CD14-positive monocyte (primary cell): ENCODE measurements at regions not wholly inside any gene's neighbourhood (a gene's known extent, or its start where the extent isn't known, plus 50 kb on each side); places are given as distances from the start of the nearest gene placed in this dataset.
"Not testable (repeated sequence)": the region's sequence is repeated elsewhere in the genome, so short reads cannot be mapped to it uniquely, and the experiment has no call there.

Source experiments
- DNase-seq, 3 donors: peaks; one replicate each; pipeline ENCODE4 v3.0.0-alpha.2; 2011 to 2022
- H2AFZ ChIP-seq: 2 replicates; pipeline ENCODE4 v1.6.0; 2012; ENCODE audit warnings: mild to moderate bottlenecking, low read depth, low read length, inconsistent platforms; ENCODE audit not compliant: insufficient read depth, poor library complexity, severe bottlenecking
- H3K27ac ChIP-seq, 2 donors: 1 replicate in 1 of 2; 2 replicates in 1 of 2; pipeline ENCODE4 v1.5.1; 2012 to 2013; ENCODE audit warnings: low read length in 2 of 2, control low read depth in 1 of 2, inconsistent platforms in 1 of 2, low read depth in 1 of 2, mild to moderate bottlenecking in 1 of 2
- H3K27me3 ChIP-seq, 2 donors: one replicate each; pipeline versions ENCODE4 v1.6.0 to v1.6.1; 2011 to 2013; ENCODE audit warnings: low read length in 2 of 2; ENCODE audit not compliant: control insufficient read depth in 2 of 2, insufficient read depth in 2 of 2
- H3K36me3 ChIP-seq, 2 donors: replicated peaks in 1 of 2; 1 replicate in 1 of 2; 2 replicates in 1 of 2; pipeline versions ENCODE4 v1.5.1 to v1.6.1; 2012 to 2013; ENCODE audit warnings: low read length in 2 of 2, control low read depth in 1 of 2, inconsistent platforms in 1 of 2, mild to moderate bottlenecking in 1 of 2; ENCODE audit not compliant: insufficient read depth in 2 of 2, control insufficient read depth in 1 of 2
- H3K4me1 ChIP-seq, 2 donors: 1 replicate in 1 of 2; 2 replicates in 1 of 2; pipeline versions ENCODE4 v1.5.1 to v1.6.1; 2012 to 2013; ENCODE audit warnings: low read length in 2 of 2, control low read depth in 1 of 2, inconsistent platforms in 1 of 2, mild to moderate bottlenecking in 1 of 2, moderate library complexity in 1 of 2; ENCODE audit not compliant: insufficient read depth in 2 of 2, control insufficient read depth in 1 of 2
- H3K4me2 ChIP-seq: replicated peaks from 2 replicates; pipeline ENCODE3; 2012; ENCODE audit warnings: low read length, moderate library complexity, mild to moderate bottlenecking; ENCODE audit not compliant: poor library complexity, severe bottlenecking; ENCODE audit errors: extremely low read depth
- H3K4me3 ChIP-seq, 3 experiments: fragments of 200-600 bp in 1 of 3; sonication (generic) in 1 of 3; replicated peaks in 1 of 3; 1 replicate in 2 of 3; 2 replicates in 1 of 3; pipeline ENCODE4 v1.5.1; 2011 to 2013; ENCODE audit warnings: low read length in 3 of 3, mild to moderate bottlenecking in 3 of 3, control low read depth in 2 of 3, low read depth in 2 of 3, inconsistent platforms in 1 of 3, moderate library complexity in 1 of 3
- H3K79me2 ChIP-seq: 2 replicates; pipeline ENCODE4 v1.6.0; 2012; ENCODE audit warnings: mild to moderate bottlenecking, control low read depth, inconsistent platforms, low read length, moderate library complexity; ENCODE audit not compliant: insufficient read depth
- H3K9ac ChIP-seq: 2 replicates; pipeline ENCODE4 v1.6.0; 2017; ENCODE audit warnings: low read length, mild to moderate bottlenecking; ENCODE audit not compliant: insufficient read depth, poor library complexity, severe bottlenecking
- H3K9me3 ChIP-seq, 2 donors: replicated peaks in 1 of 2; 1 replicate in 1 of 2; 2 replicates in 1 of 2; pipeline versions ENCODE4 v1.5.1 to v1.6.1; 2012 to 2013; ENCODE audit warnings: low read length in 2 of 2, control low read depth in 1 of 2; ENCODE audit not compliant: control insufficient read depth in 1 of 2, insufficient read depth in 1 of 2
- H4K20me1 ChIP-seq: 2 replicates; pipeline ENCODE4 v1.6.0; 2012; ENCODE audit warnings: mild to moderate bottlenecking, low read length, control low read depth, moderate library complexity; ENCODE audit not compliant: insufficient read depth
- H3K27ac Mint-ChIP-seq, 7 donors: one replicate each; pipeline ENCODE4 v1.8.0; 2020; ENCODE audit warnings: mild to moderate bottlenecking in 7 of 7, mixed read lengths in 7 of 7, moderate library complexity in 6 of 7, inconsistent platforms in 2 of 7
- H3K27me3 Mint-ChIP-seq, 3 donors: one replicate each; pipeline ENCODE4 v1.8.0; 2021 to 2022; ENCODE audit warnings: low read depth in 3 of 3, mild to moderate bottlenecking in 3 of 3, mixed read lengths in 3 of 3, moderate library complexity in 3 of 3, inconsistent platforms in 1 of 3
- H3K36me3 Mint-ChIP-seq, 2 donors: one replicate each; pipeline ENCODE4 v1.8.0; 2020; ENCODE audit warnings: mixed read lengths in 2 of 2, inconsistent platforms in 1 of 2, mild to moderate bottlenecking in 1 of 2
- H3K4me1 Mint-ChIP-seq: one replicate; pipeline ENCODE4 v1.8.0; 2020; ENCODE audit warnings: mild to moderate bottlenecking, mixed read lengths
- H3K4me3 Mint-ChIP-seq, 2 donors: one replicate each; pipeline ENCODE4 v1.8.0; 2020; ENCODE audit warnings: mild to moderate bottlenecking in 2 of 2, mixed read lengths in 2 of 2, moderate library complexity in 1 of 2
- H3K9me3 Mint-ChIP-seq, 7 donors: one replicate each; pipeline ENCODE4 v1.8.0; 2020 to 2022; ENCODE audit warnings: mixed read lengths in 7 of 7, mild to moderate bottlenecking in 6 of 7, moderate library complexity in 6 of 7, inconsistent platforms in 2 of 7
- CTCF ChIP-seq: fragments of 200-600 bp; IDR thresholded peaks from one replicate; pipeline ENCODE4 v1.8.0; 2022; ENCODE audit warnings: antibody characterized with exemption, mild to moderate bottlenecking
- WGBS: methylation state at CpG from one replicate; pipeline ENCODE4 v1.1.5; 2013; ENCODE audit warnings: missing lambda C conversion rate; ENCODE audit not compliant: insufficient coverage; 5-methylcytosine and 5-hydroxymethylcytosine counted together
- intact Hi-C, 2 donors: fragments of 100-400 bp; cut with micrococcal nuclease; formaldehyde crosslinking; loops; one replicate each; pipeline versions ENCODE4 v1.15.0 to v1.15.1; 2023

- Histone ChIP-seq H3K27me3 (no peaks in the 10 kb centered on the region), H3K9me3 (no peaks in the 10 kb centered on the region), H3K36me3 (no peaks in the 10 kb centered on the region), H3K4me1 (peaks cover 0 to 6% of the 10 kb centered on the region in 2 donors), H2AFZ (no peak overlapping the region), H4K20me1 (no peaks in the 10 kb centered on the region), H3K4me2 (no peak overlapping the region), H3K9ac (no peak overlapping the region), H3K79me2 (no peaks in the 10 kb centered on the region), H3K27ac (no peak overlapping the region), H3K4me3 (no peak overlapping the region)
- 100% methylated on average over 1 of the region's 3 CpGs for WGBS
- TF ChIP-seq CTCF: no peak
- Mint-ChIP-seq H3K4me1 (peaks cover 9% of the 10 kb centered on the region), H3K4me3 (no peak overlapping the region), H3K9me3 (no peaks in the 10 kb centered on the region), H3K36me3 (no peaks in the 10 kb centered on the region), H3K27ac (no peak overlapping the region), H3K27me3 (peaks cover 0 to 3% (median 2%) of the 10 kb centered on the region in 3 donors)
- intact Hi-C loops: no loop called here
- DNase-seq: no peak
Observed at GRCh38 chr6:14550410-14550809, 432.8 kb downstream of the CD83 start.

GRCh38 chr6:14550822-14551221 is 433.2 kb downstream of the CD83 start:
- H3K9ac ChIP-seq: no peak overlapping the region

GRCh38 chr6:14551601-14552000 is 434.0 kb downstream of the CD83 start:
- H4K20me1 ChIP-seq, H3K79me2 ChIP-seq, H3K27ac ChIP-seq, H2AFZ ChIP-seq, H3K36me3 ChIP-seq, H3K4me3 ChIP-seq, H3K9ac ChIP-seq, H3K4me1 ChIP-seq, H3K4me2 ChIP-seq, H3K27me3 Mint-ChIP-seq, H3K36me3 Mint-ChIP-seq, H3K9me3 ChIP-seq, H3K9me3 Mint-ChIP-seq, H3K27me3 ChIP-seq, intact Hi-C loops: not testable (repeated sequence)
- Mint-ChIP-seq H3K4me1 (peaks cover 11% of the 10 kb centered on the region), H3K27ac (peak overlapping the region in 1 of 7 donors; percentile 58), H3K4me3 (peak overlapping the region in 1 of 2 donors; percentile 49)
- WGBS: no CpG with 5 or more reads among the region's 8 CpGs
- peak in 1 of 3 donors; percentile 52 for DNase-seq

More at GRCh38 chr6:14550822-14551221, 433.2 kb downstream of the CD83 start:
- peaks cover 0 to 3% (median 2%) of the 10 kb centered on the region in 3 donors for H3K27me3 Mint-ChIP-seq
- no peak overlapping the region for H3K27ac Mint-ChIP-seq
- no peak overlapping the region for H2AFZ ChIP-seq
- no peaks in the 10 kb centered on the region for H3K27me3 ChIP-seq
- H3K36me3 ChIP-seq: no peaks in the 10 kb centered on the region
- no peak overlapping the region for H3K4me3 ChIP-seq
- no peak overlapping the region for H3K27ac ChIP-seq
- H3K9me3 ChIP-seq: no peaks in the 10 kb centered on the region
- TF ChIP-seq CTCF: no peak
- intact Hi-C loops: no loop called here
- H3K4me1 Mint-ChIP-seq: peaks cover 11% of the 10 kb centered on the region
- 100% methylated on average over 2 of the region's 3 CpGs for WGBS
- H3K4me2 ChIP-seq: no peak overlapping the region
- H3K4me3 Mint-ChIP-seq: no peak overlapping the region
- no peak for DNase-seq
- H4K20me1 ChIP-seq: no peaks in the 10 kb centered on the region
- H3K36me3 Mint-ChIP-seq: no peaks in the 10 kb centered on the region
- no peaks in the 10 kb centered on the region for H3K9me3 Mint-ChIP-seq
- H3K79me2 ChIP-seq: no peaks in the 10 kb centered on the region
- peaks cover 0 to 6% of the 10 kb centered on the region in 2 donors for H3K4me1 ChIP-seq
